CD8-positive, alpha-beta memory T cell (primary cell): ENCODE measurements at regions not wholly inside any gene's neighbourhood (a gene's known extent, or its start where the extent isn't known, plus 50 kb on each side); places are given as distances from the start of the nearest gene placed in this dataset.

ENCODE experiments used
- CTCF ChIA-PET: fragments of 350-600 bp; sonication (Branson Sonifier 250); formaldehyde crosslinking; loops from one replicate; lab custom pipeline; 2021; ENCODE audit warnings: antibody characterized with exemption; lab: Charles Lee
- POLR2A ChIA-PET: fragments of 350-600 bp; sonication (Branson Sonifier 250); formaldehyde crosslinking; loops from one replicate; lab custom pipeline; 2021; ENCODE audit warnings: antibody characterized with exemption; lab: Charles Lee
- DNase-seq, 5 donors: peaks; one replicate each; pipeline versions ENCODE4 v3.0.0 to v3.0.0-alpha.2; 2020 to 2022; ENCODE audit warnings: mixed read lengths in 1 of 5
- H3K27ac ChIP-seq: one replicate; pipeline ENCODE4 v1.7.0; 2013; ENCODE audit warnings: low read depth, mild to moderate bottlenecking, low read length, moderate library complexity
- H3K27me3 ChIP-seq: 2 replicates; pipeline ENCODE4 v1.7.0; 2013; ENCODE audit warnings: low read length, mild to moderate bottlenecking; ENCODE audit not compliant: insufficient read depth, poor library complexity, severe bottlenecking
- H3K36me3 ChIP-seq: 2 replicates; pipeline ENCODE4 v1.7.0; 2013; ENCODE audit warnings: mild to moderate bottlenecking, low read length, moderate library complexity; ENCODE audit not compliant: insufficient read depth
- H3K4me1 ChIP-seq: 2 replicates; pipeline ENCODE4 v1.7.0; 2013; ENCODE audit warnings: mild to moderate bottlenecking, low read length, moderate library complexity; ENCODE audit not compliant: insufficient read depth
- H3K4me3 ChIP-seq: 2 replicates; pipeline ENCODE4 v1.7.0; 2013; ENCODE audit warnings: mild to moderate bottlenecking, low read length
- H3K9me3 ChIP-seq: 2 replicates; pipeline ENCODE4 v1.7.0; 2013; ENCODE audit warnings: mild to moderate bottlenecking, low read length
- H3K27ac Mint-ChIP-seq, 8 donors: one replicate each; pipeline ENCODE4 v1.8.0; 2020 to 2021; ENCODE audit warnings: mixed read lengths in 8 of 8, mild to moderate bottlenecking in 6 of 8, inconsistent platforms in 3 of 8, moderate library complexity in 3 of 8
- H3K27me3 Mint-ChIP-seq, 2 donors: one replicate each; pipeline ENCODE4 v1.8.0; 2020 to 2021; ENCODE audit warnings: mixed read lengths in 2 of 2, mild to moderate bottlenecking in 1 of 2, moderate library complexity in 1 of 2
- H3K36me3 Mint-ChIP-seq, 3 donors: one replicate each; pipeline ENCODE4 v1.8.0; 2020 to 2021; ENCODE audit warnings: mixed read lengths in 3 of 3, inconsistent platforms in 1 of 3, mild to moderate bottlenecking in 1 of 3
- H3K4me1 Mint-ChIP-seq, 3 donors: one replicate each; pipeline ENCODE4 v1.8.0; 2020 to 2021; ENCODE audit warnings: mixed read lengths in 3 of 3, inconsistent platforms in 1 of 3, mild to moderate bottlenecking in 1 of 3
- H3K4me3 Mint-ChIP-seq, 7 donors: one replicate each; pipeline ENCODE4 v1.8.0; 2020 to 2021; ENCODE audit warnings: mixed read lengths in 7 of 7, mild to moderate bottlenecking in 6 of 7, moderate library complexity in 4 of 7, inconsistent platforms in 2 of 7
- H3K9me3 Mint-ChIP-seq, 5 donors: one replicate each; pipeline ENCODE4 v1.8.0; 2020 to 2022; ENCODE audit warnings: mixed read lengths in 5 of 5, mild to moderate bottlenecking in 3 of 5, moderate library complexity in 2 of 5, inconsistent platforms in 1 of 5

DNA sequence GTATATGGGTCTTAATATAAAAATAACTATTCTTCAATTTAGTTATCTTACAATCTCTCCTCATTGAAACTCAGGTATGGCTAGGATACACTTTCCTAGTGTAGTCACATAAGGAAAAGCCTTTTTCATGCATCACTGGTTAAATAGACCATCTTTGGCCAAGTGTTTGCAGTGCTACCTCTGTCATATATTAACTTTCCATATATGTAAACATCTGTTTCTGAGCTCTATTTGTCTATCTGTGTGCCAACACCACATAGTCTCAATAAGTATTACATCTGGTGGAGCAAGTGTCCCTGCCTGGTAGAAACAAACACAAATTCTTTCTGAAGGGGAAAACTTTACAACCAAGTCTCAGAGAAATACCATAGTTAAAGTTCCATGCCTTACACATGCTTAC lies 134.6 kb downstream of the TSEN15 start:
- H3K27me3 Mint-ChIP-seq = peaks cover 6 to 18% of the 10 kb centered on the region in 2 donors
- H3K27ac ChIP-seq = no peak overlapping the region
- no peak for DNase-seq
- H3K4me1 ChIP-seq = no peaks in the 10 kb centered on the region
- H3K27ac Mint-ChIP-seq = no peak overlapping the region
- no peak overlapping the region for H3K4me3 ChIP-seq
- H3K36me3 Mint-ChIP-seq = no peaks in the 10 kb centered on the region
- no peaks in the 10 kb centered on the region for H3K36me3 ChIP-seq
- POLR2A ChIA-PET = no interaction called here
- H3K4me1 Mint-ChIP-seq = no peaks in the 10 kb centered on the region
- no peak overlapping the region for H3K4me3 Mint-ChIP-seq
- H3K9me3 Mint-ChIP-seq = no peaks in the 10 kb centered on the region
- CTCF ChIA-PET = no interaction called here
- peaks cover 4% of the 10 kb centered on the region for H3K27me3 ChIP-seq
- no peaks in the 10 kb centered on the region for H3K9me3 ChIP-seq

DNA sequence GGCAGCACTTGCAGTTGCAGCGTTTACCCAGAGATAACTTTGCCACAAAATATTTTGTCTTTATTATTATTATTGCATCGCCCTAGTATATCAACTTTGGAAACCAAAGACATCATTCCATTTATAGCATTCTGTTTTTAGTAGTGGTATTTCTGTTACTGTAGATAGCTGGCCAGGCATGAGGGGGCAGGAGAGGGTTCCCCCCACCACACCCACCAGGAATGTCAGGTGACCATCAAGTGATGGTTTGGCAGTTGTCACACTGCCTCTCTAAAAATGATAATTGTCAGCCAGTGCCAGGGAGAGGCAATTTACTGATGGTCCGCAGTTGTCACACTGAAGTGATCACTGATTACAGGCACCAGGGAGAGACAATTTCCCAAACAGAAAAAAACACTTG lies 135.6 kb downstream of the TSEN15 start:
- CTCF ChIA-PET = no interaction called here
- H3K9me3 ChIP-seq = no peaks in the 10 kb centered on the region
- no peaks in the 10 kb centered on the region for H3K9me3 Mint-ChIP-seq
- no peak overlapping the region for H3K27ac Mint-ChIP-seq
- no peaks in the 10 kb centered on the region for H3K36me3 Mint-ChIP-seq
- H3K4me1 ChIP-seq = no peaks in the 10 kb centered on the region
- DNase-seq = no peak
- peaks cover 4% of the 10 kb centered on the region for H3K27me3 ChIP-seq
- peaks cover 4 to 18% of the 10 kb centered on the region in 2 donors for H3K27me3 Mint-ChIP-seq
- no peaks in the 10 kb centered on the region for H3K36me3 ChIP-seq
- no peak overlapping the region for H3K27ac ChIP-seq
- H3K4me1 Mint-ChIP-seq = no peaks in the 10 kb centered on the region
- POLR2A ChIA-PET = no interaction called here
- H3K4me3 ChIP-seq = no peak overlapping the region
- H3K4me3 Mint-ChIP-seq = no peak overlapping the region

DNA sequence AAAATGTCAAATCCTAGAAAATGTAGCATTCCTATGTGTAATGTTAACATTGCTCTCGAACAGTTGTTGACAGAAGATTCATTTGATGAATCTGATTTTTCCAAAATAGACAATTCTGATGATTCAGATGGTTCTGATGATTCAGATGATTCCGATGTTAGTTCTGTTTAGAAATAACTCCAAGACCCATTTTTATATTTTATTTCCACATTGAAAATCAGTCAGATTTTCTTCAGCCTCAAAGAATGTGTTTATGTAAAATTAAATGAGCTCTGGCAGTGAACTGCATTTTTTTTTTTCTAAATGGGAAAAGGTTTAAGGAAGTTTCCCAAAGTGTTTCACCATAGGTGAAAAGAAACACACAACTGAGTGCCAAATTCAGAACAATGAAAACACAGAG lies 136.5 kb downstream of the TSEN15 start:
- no peak overlapping the region for H3K27ac ChIP-seq
- no peak overlapping the region for H3K4me3 ChIP-seq
- ChIA-PET POLR2A (no interaction called here), CTCF (no interaction called here)
- H3K27me3 ChIP-seq = peaks cover 4% of the 10 kb centered on the region
- Mint-ChIP-seq H3K27ac (no peak overlapping the region), H3K27me3 (peaks cover 6 to 18% of the 10 kb centered on the region in 2 donors), H3K4me3 (no peak overlapping the region), H3K4me1 (no peaks in the 10 kb centered on the region), H3K36me3 (no peaks in the 10 kb centered on the region), H3K9me3 (no peaks in the 10 kb centered on the region)
- DNase-seq = no peak
- H3K9me3 ChIP-seq = no peaks in the 10 kb centered on the region
- no peaks in the 10 kb centered on the region for H3K36me3 ChIP-seq
- H3K4me1 ChIP-seq = no peaks in the 10 kb centered on the region

DNA sequence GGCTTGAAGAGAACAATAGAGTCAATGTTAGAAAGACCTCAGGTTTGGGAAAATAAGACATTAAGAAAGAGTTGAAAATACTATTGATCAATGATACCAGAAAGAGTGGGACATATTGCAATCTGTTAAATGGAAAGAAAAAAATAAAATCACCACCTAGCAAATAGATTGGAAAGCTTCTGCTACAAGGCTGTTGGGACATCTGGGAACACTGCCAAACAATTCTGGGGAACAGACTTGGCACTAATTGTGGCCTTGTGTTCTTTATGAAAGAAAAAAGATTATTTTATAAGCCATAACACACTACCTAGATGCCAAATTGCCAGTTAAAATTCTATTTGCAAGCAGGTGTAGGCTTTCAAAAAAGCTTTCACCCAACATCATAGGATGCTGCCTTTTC lies 137.8 kb downstream of the TSEN15 start:
- no peak for DNase-seq
- H3K9me3 Mint-ChIP-seq = no peaks in the 10 kb centered on the region
- H3K36me3 ChIP-seq = no peaks in the 10 kb centered on the region
- CTCF ChIA-PET = no interaction called here
- peaks cover 9 to 28% of the 10 kb centered on the region in 2 donors for H3K27me3 Mint-ChIP-seq
- no peaks in the 10 kb centered on the region for H3K36me3 Mint-ChIP-seq
- H3K9me3 ChIP-seq = no peaks in the 10 kb centered on the region
- no peaks in the 10 kb centered on the region for H3K4me1 Mint-ChIP-seq
- no peak overlapping the region for H3K27ac Mint-ChIP-seq
- no peak overlapping the region for H3K4me3 ChIP-seq
- H3K27me3 ChIP-seq = peaks cover 4% of the 10 kb centered on the region
- no peaks in the 10 kb centered on the region for H3K4me1 ChIP-seq
- no peak overlapping the region for H3K4me3 Mint-ChIP-seq
- POLR2A ChIA-PET = no interaction called here
- H3K27ac ChIP-seq = no peak overlapping the region

DNA sequence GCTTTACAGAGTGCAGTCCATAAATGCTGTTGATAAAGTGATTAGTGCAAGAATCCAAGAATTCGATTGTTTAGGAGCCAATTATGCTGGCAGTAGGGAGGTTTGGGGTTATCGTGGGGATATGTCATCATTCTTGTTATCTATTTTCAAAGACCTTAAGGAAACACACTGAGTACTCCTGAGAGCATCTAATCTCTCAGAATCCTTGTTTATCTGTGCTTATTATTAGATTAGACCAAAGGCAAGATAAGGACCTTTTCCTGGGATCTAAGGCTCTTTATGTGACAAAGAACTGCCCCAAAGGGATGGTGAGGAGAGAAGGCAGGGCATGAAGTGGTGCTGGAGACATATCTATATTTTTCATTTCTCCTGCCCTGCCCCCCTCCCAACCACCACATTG lies 139.1 kb downstream of the TSEN15 start:
- Mint-ChIP-seq H3K9me3 (no peaks in the 10 kb centered on the region), H3K27me3 (peaks cover 9 to 28% of the 10 kb centered on the region in 2 donors), H3K4me3 (no peak overlapping the region), H3K36me3 (no peaks in the 10 kb centered on the region), H3K4me1 (no peaks in the 10 kb centered on the region), H3K27ac (no peak overlapping the region)
- Histone ChIP-seq H3K9me3 (no peaks in the 10 kb centered on the region), H3K4me1 (no peaks in the 10 kb centered on the region), H3K27ac (no peak overlapping the region), H3K36me3 (no peaks in the 10 kb centered on the region), H3K27me3 (peaks cover 4% of the 10 kb centered on the region), H3K4me3 (no peak overlapping the region)
- ChIA-PET POLR2A (no interaction called here), CTCF (no interaction called here)
- no peak for DNase-seq

- no peaks in the 10 kb centered on the region for H3K4me1 ChIP-seq
- POLR2A ChIA-PET = no interaction called here
- no peak overlapping the region for H3K4me3 Mint-ChIP-seq
- no peak overlapping the region for H3K27ac Mint-ChIP-seq
- CTCF ChIA-PET = no interaction called here
- H3K27ac ChIP-seq = no peak overlapping the region
- peaks cover 4% of the 10 kb centered on the region for H3K27me3 ChIP-seq
- no peaks in the 10 kb centered on the region for H3K4me1 Mint-ChIP-seq
- H3K9me3 Mint-ChIP-seq = no peaks in the 10 kb centered on the region
- H3K4me3 ChIP-seq = no peak overlapping the region
- H3K9me3 ChIP-seq = no peaks in the 10 kb centered on the region
- H3K36me3 Mint-ChIP-seq = no peaks in the 10 kb centered on the region
- peaks cover 9 to 26% of the 10 kb centered on the region in 2 donors for H3K27me3 Mint-ChIP-seq
- H3K36me3 ChIP-seq = no peaks in the 10 kb centered on the region
- no peak for DNase-seq
Observed at GRCh38 chr1:184191181-184191621, 139.7 kb downstream of the TSEN15 start.

- Histone ChIP-seq H3K4me3 (no peak overlapping the region), H3K9me3 (no peaks in the 10 kb centered on the region), H3K27ac (no peak overlapping the region), H3K27me3 (peaks cover 4% of the 10 kb centered on the region), H3K36me3 (no peaks in the 10 kb centered on the region), H3K4me1 (no peaks in the 10 kb centered on the region)
- H3K4me3 Mint-ChIP-seq = no peak overlapping the region
- H3K36me3 Mint-ChIP-seq = no peaks in the 10 kb centered on the region
- H3K27ac Mint-ChIP-seq = no peak overlapping the region
- H3K4me1 Mint-ChIP-seq = no peaks in the 10 kb centered on the region
- H3K27me3 Mint-ChIP-seq = peaks cover 8 to 28% of the 10 kb centered on the region in 2 donors
- ChIA-PET CTCF (no interaction called here), POLR2A (no interaction called here)
- DNase-seq = no peak
- H3K9me3 Mint-ChIP-seq = no peaks in the 10 kb centered on the region
Observed at GRCh38 chr1:184192796-184193195, 141.3 kb downstream of the TSEN15 start.

- no peaks in the 10 kb centered on the region for H3K4me1 ChIP-seq
- no peaks in the 10 kb centered on the region for H3K36me3 Mint-ChIP-seq
- no peaks in the 10 kb centered on the region for H3K9me3 ChIP-seq
- peaks cover 4% of the 10 kb centered on the region for H3K27me3 ChIP-seq
- H3K36me3 ChIP-seq = no peaks in the 10 kb centered on the region
- H3K4me1 Mint-ChIP-seq = no peaks in the 10 kb centered on the region
- CTCF ChIA-PET = no interaction called here
- H3K27me3 Mint-ChIP-seq = peaks cover 8 to 28% of the 10 kb centered on the region in 2 donors
- POLR2A ChIA-PET = no interaction called here
- H3K9me3 Mint-ChIP-seq = no peaks in the 10 kb centered on the region
- H3K27ac ChIP-seq = no peak overlapping the region
- H3K4me3 Mint-ChIP-seq = no peak overlapping the region
- no peak for DNase-seq
- no peak overlapping the region for H3K4me3 ChIP-seq
- no peak overlapping the region for H3K27ac Mint-ChIP-seq
Observed at GRCh38 chr1:184193451-184193850, 141.9 kb downstream of the TSEN15 start.

- H3K4me1 ChIP-seq = no peaks in the 10 kb centered on the region
- Mint-ChIP-seq H3K4me1 (no peaks in the 10 kb centered on the region), H3K27ac (no peak overlapping the region), H3K36me3 (no peaks in the 10 kb centered on the region), H3K9me3 (no peaks in the 10 kb centered on the region), H3K27me3 (peaks cover 8 to 25% of the 10 kb centered on the region in 2 donors), H3K4me3 (no peak overlapping the region)
- no peak overlapping the region for H3K27ac ChIP-seq
- H3K27me3 ChIP-seq = peaks cover 4% of the 10 kb centered on the region
- H3K36me3 ChIP-seq = no peaks in the 10 kb centered on the region
- no peak overlapping the region for H3K4me3 ChIP-seq
- DNase-seq = no peak
- H3K9me3 ChIP-seq = no peaks in the 10 kb centered on the region
- ChIA-PET POLR2A (no interaction called here), CTCF (no interaction called here)
Observed at GRCh38 chr1:184194236-184194635, 142.7 kb downstream of the TSEN15 start.
